Stimulated activated CD4-positive, alpha-beta T cell treated with anti-CD3 and anti-CD28 coated beads, Interleukin-4, amount 100 ng/mL, for 4 hours (primary cell): ENCODE measurements at regions not wholly inside any gene's neighbourhood (a gene's known extent, or its start where the extent isn't known, plus 50 kb on each side); places are given as distances from the start of the nearest gene placed in this dataset.

Experiments used
- DNase-seq, 2 experiments: peaks; one replicate each; pipeline ENCODE4 v3.0.0-alpha.2; 2020

- no peak for DNase-seq
These were observed 280.2 kb upstream of the PITRM1 start for GRCh38 chr10:3452683-3453361.

- DNase-seq: no peak
These were observed 279.6 kb upstream of the PITRM1 start for GRCh38 chr10:3452173-3452626.

GRCh38 chr10:3451516-3452172 is 279.1 kb upstream of the PITRM1 start:
- no peak for DNase-seq

- DNase-seq: no peak
These were observed 273.6 kb upstream of the PITRM1 start for GRCh38 chr10:3446221-3446620.

GRCh38 chr10:3445648-3446047 is 273.1 kb upstream of the PITRM1 start:
- DNase-seq: no peak

GRCh38 chr10:3442451-3442990 is 269.9 kb upstream of the PITRM1 start:
- DNase-seq: no peak

- DNase-seq: no peak
These were observed 266.6 kb upstream of the PITRM1 start for GRCh38 chr10:3439183-3439582.

GRCh38 chr10:3438606-3439005 is 266.0 kb upstream of the PITRM1 start:
- DNase-seq: no peak

GRCh38 chr10:3435671-3436070 is 263.1 kb upstream of the PITRM1 start:
- no peak for DNase-seq

- no peak for DNase-seq
These were observed 261.4 kb upstream of the PITRM1 start for GRCh38 chr10:3433988-3434387.

- no peak for DNase-seq
These were observed 260.5 kb upstream of the PITRM1 start for GRCh38 chr10:3433131-3433530.

GRCh38 chr10:3432081-3432825 is 259.7 kb upstream of the PITRM1 start:
- DNase-seq: no peak

- DNase-seq: no peak
These were observed 257.9 kb upstream of the PITRM1 start for GRCh38 chr10:3430501-3430900.

- no peak for DNase-seq
These were observed 257.1 kb upstream of the PITRM1 start for GRCh38 chr10:3429676-3430075.

GRCh38 chr10:3428826-3429225 is 256.2 kb upstream of the PITRM1 start:
- no peak for DNase-seq

- no peak for DNase-seq
These were observed 255.4 kb upstream of the PITRM1 start for GRCh38 chr10:3427950-3428354.

GRCh38 chr10:3427347-3427746 is 254.8 kb upstream of the PITRM1 start:
- no peak for DNase-seq

- DNase-seq: no peak
These were observed 253.7 kb upstream of the PITRM1 start for GRCh38 chr10:3426190-3426845.

GRCh38 chr10:3425716-3426115 is 253.1 kb upstream of the PITRM1 start:
- DNase-seq: no peak

GRCh38 chr10:3425261-3425660 is 252.7 kb upstream of the PITRM1 start:
- no peak for DNase-seq

- no peak for DNase-seq
These were observed 251.7 kb upstream of the PITRM1 start for GRCh38 chr10:3424111-3424851.

- DNase-seq: no peak
These were observed 250.8 kb upstream of the PITRM1 start for GRCh38 chr10:3423384-3423783.
